ENCODE measurements at regions not wholly inside any gene's neighbourhood (a gene's known extent, or its start where the extent isn't known, plus 50 kb on each side); places are given as distances from the start of the nearest gene placed in this dataset.

GRCh38 chr10:121195524-121195910, 344.4 kb downstream of the WDR11 start:
- no peak for TF ChIP-seq POLR2A (IDR thresholded peaks at IDR 0.05; ENCODE audit: extremely low read depth, insufficient read length)
- TF ChIP-seq, protein P1, sequence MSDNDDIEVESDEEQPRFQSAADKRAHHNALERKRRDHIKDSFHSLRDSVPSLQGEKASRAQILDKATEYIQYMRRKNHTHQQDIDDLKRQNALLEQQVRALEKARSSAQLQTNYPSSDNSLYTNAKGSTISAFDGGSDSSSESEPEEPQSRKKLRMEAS (IDR thresholded peaks at IDR 0.05; ENCODE audit: low read depth, low read length) = no peak
- TF ChIP-seq MYC (IDR thresholded peaks at IDR 0.05; ENCODE audit: low read depth, low read length) = no peak
- TF ChIP-seq, protein P2, sequence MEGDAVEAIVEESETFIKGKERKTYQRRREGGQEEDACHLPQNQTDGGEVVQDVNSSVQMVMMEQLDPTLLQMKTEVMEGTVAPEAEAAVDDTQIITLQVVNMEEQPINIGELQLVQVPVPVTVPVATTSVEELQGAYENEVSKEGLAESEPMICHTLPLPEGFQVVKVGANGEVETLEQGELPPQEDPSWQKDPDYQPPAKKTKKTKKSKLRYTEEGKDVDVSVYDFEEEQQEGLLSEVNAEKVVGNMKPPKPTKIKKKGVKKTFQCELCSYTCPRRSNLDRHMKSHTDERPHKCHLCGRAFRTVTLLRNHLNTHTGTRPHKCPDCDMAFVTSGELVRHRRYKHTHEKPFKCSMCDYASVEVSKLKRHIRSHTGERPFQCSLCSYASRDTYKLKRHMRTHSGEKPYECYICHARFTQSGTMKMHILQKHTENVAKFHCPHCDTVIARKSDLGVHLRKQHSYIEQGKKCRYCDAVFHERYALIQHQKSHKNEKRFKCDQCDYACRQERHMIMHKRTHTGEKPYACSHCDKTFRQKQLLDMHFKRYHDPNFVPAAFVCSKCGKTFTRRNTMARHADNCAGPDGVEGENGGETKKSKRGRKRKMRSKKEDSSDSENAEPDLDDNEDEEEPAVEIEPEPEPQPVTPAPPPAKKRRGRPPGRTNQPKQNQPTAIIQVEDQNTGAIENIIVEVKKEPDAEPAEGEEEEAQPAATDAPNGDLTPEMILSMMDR (IDR thresholded peaks at IDR 0.05; ENCODE audit: low read depth, low read length) = no peak
- H3K4me3 ChIP-seq (ENCODE audit: low read depth, low read length) = no peak overlapping the region
- no peak for DNase-seq (ENCODE audit: low read depth)

DNA sequence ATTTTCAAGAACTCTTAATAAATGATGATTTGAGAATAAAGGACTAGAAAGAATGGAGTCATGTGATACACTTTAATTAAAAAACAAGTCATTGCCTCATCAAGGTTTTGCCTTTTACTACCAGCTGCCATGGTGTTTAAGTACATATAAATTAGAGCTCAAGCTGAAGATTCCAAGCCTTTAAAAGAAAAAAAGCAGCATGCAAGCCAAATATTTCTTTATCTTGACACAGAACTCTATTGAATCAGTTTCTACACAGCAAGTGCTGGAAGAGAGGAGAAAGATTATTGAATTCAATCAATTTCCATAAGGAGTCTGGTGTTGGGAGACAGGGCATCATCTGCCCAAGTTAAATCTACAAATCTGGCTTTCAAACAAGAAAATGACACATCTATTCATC, 347.9 kb downstream of the WDR11 start:
- TF ChIP-seq, protein P1 (IDR thresholded peaks at IDR 0.05; ENCODE audit: low read depth, low read length) = no peak
- no peak for TF ChIP-seq MYC (IDR thresholded peaks at IDR 0.05; ENCODE audit: low read depth, low read length)
- TF ChIP-seq, protein P2 (IDR thresholded peaks at IDR 0.05; ENCODE audit: low read depth, low read length) = no peak
- TF ChIP-seq POLR2A (IDR thresholded peaks at IDR 0.05; ENCODE audit: extremely low read depth, insufficient read length) = no peak
- DNase-seq (ENCODE audit: low read depth) = no peak
- H3K4me3 ChIP-seq (ENCODE audit: low read depth, low read length) = no peak overlapping the region

DNA sequence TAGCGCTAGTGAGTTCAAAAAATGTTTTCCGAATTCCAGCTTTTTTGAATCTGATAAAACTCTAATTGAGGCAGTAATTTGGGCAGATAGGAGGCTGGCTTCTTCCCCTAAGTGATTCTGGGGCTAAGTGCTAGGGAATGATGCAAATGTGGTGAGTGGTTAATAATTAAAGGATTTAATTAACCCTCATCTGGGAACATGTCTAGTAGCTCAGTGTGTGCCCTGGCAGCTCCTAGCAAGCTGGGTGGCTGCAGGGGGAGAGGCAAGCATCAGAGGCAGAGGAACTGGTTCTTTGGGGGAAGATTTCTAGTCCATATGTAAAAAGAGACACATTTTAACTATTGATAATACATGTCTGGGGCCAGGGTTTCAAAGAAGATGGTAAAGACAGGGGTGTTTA, 354.5 kb downstream of the WDR11 start:
- DNase-seq (ENCODE audit: low read depth) = no peak
- H3K4me3 ChIP-seq (ENCODE audit: low read depth, low read length) = no peak overlapping the region
- TF ChIP-seq, protein P1 (IDR thresholded peaks at IDR 0.05; ENCODE audit: low read depth, low read length) = no peak
- TF ChIP-seq POLR2A (IDR thresholded peaks at IDR 0.05; ENCODE audit: extremely low read depth, insufficient read length) (no peak), MYC (IDR thresholded peaks at IDR 0.05; ENCODE audit: low read depth, low read length) (no peak)
- TF ChIP-seq, protein P2 (IDR thresholded peaks at IDR 0.05; ENCODE audit: low read depth, low read length) = no peak

DNA sequence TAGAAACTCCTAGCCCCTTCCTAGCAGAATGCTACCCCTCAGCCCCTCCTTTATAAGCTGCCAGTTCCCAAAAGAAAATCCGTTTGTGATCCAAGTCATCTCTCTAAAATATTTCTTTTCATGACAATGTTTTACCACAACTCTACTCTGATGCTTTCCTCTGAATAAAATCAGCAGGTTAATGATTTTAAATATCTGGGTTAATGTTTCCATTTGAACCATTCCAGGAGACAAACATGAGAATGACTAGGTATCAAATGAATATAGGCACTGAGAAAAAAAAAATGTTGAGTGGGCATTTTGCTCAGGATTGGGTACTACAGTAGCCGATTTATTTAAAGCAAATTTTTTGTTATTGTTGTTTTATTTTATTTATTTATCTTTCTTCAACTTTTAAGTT, 360.3 kb downstream of the WDR11 start:
- TF ChIP-seq, protein P2 (IDR thresholded peaks at IDR 0.05; ENCODE audit: low read depth, low read length) = no peak
- TF ChIP-seq, protein P1 (IDR thresholded peaks at IDR 0.05; ENCODE audit: low read depth, low read length) = no peak
- TF ChIP-seq POLR2A (IDR thresholded peaks at IDR 0.05; ENCODE audit: extremely low read depth, insufficient read length) (no peak), MYC (IDR thresholded peaks at IDR 0.05; ENCODE audit: low read depth, low read length) (no peak)
- no peak for DNase-seq (ENCODE audit: low read depth)
- no peak overlapping the region for H3K4me3 ChIP-seq (ENCODE audit: low read depth, low read length)

DNA sequence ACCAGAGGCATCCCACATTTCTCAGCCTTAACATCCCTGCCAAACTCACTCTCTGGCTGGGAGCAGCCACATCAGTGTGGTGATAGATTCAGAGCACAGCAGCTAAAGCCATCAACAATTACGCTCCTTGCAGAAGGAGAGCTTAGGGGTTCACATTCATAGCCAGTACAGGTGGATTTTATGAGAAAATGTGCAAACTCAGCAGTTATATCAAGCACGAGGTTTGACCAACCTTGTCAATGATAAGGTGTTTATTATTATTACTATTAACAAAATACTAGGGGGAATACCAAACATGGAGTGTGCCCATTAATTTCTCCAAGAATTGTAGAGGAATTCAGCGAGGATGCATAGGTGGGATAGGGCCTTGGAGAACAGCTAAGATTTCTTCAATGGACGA, 362.3 kb downstream of the WDR11 start:
- TF ChIP-seq, protein P1 (IDR thresholded peaks at IDR 0.05; ENCODE audit: low read depth, low read length) = no peak
- TF ChIP-seq MYC (IDR thresholded peaks at IDR 0.05; ENCODE audit: low read depth, low read length) = no peak
- no peak for TF ChIP-seq POLR2A (IDR thresholded peaks at IDR 0.05; ENCODE audit: extremely low read depth, insufficient read length)
- TF ChIP-seq, protein P2 (IDR thresholded peaks at IDR 0.05; ENCODE audit: low read depth, low read length) = no peak
- DNase-seq (ENCODE audit: low read depth) = no peak
- no peak overlapping the region for H3K4me3 ChIP-seq (ENCODE audit: low read depth, low read length)

DNA sequence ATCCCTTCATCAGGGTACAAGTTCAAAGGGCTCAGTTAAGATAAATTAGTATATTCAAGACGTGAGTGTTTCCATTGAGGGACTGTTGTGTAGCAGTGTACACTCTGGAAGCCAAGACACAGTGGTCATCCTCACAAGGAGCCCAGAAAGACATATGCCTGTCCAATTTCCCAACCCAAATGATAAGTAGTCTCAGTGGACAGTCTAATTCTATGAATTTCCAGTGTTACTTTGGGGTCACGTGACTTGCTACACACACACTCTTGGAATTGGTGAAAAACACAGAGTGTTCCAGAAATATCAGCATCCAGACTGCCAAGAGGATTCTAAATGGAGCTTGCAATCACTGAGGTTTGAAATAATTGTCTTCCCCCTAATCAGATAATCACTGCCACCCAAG, 365.1 kb downstream of the WDR11 start:
- no peak overlapping the region for H3K4me3 ChIP-seq (ENCODE audit: low read depth, low read length)
- TF ChIP-seq MYC (IDR thresholded peaks at IDR 0.05; ENCODE audit: low read depth, low read length) = no peak
- TF ChIP-seq POLR2A (IDR thresholded peaks at IDR 0.05; ENCODE audit: extremely low read depth, insufficient read length) = no peak
- TF ChIP-seq, protein P1 (IDR thresholded peaks at IDR 0.05; ENCODE audit: low read depth, low read length) = no peak
- TF ChIP-seq, protein P2 (IDR thresholded peaks at IDR 0.05; ENCODE audit: low read depth, low read length) = no peak
- no peak for DNase-seq (ENCODE audit: low read depth)
